HUES64 (cell line): ENCODE measurements at regions not wholly inside any gene's neighbourhood (a gene's known extent, or its start where the extent isn't known, plus 50 kb on each side); places are given as distances from the start of the nearest gene placed in this dataset.

Experiments
- H3K27ac ChIP-seq: 2 replicates; pipeline ENCODE4 v1.7.0; 2013; ENCODE audit warnings: low read depth, low read length, inconsistent platforms
- H3K27me3 ChIP-seq: 2 replicates; pipeline ENCODE4 v1.6.1; 2013; ENCODE audit warnings: mild to moderate bottlenecking, low read length; ENCODE audit not compliant: insufficient read depth
- H3K36me3 ChIP-seq: 2 replicates; pipeline ENCODE4 v1.6.1; 2013; ENCODE audit warnings: mild to moderate bottlenecking, low read length; ENCODE audit not compliant: insufficient read depth
- H3K4me1 ChIP-seq: 2 replicates; pipeline ENCODE4 v1.6.1; 2013; ENCODE audit warnings: mild to moderate bottlenecking, low read length, moderate library complexity; ENCODE audit not compliant: insufficient read depth
- H3K4me3 ChIP-seq: 2 replicates; pipeline ENCODE4 v1.5.1; 2013; ENCODE audit warnings: mild to moderate bottlenecking, low read length, moderate library complexity
- H3K9ac ChIP-seq: 2 replicates; pipeline ENCODE4 v1.6.1; 2013; ENCODE audit warnings: mild to moderate bottlenecking, low read depth, low read length
- H3K9me3 ChIP-seq: 2 replicates; pipeline ENCODE4 v1.6.1; 2013; ENCODE audit warnings: low read depth, low read length; ENCODE audit not compliant: insufficient read depth
- WGBS: fragments of 150-250, 120-280 bp; methylation state at CpG from one replicate; pipeline ENCODE4 v1.1.7; 2013; ENCODE audit warnings: missing lambda C conversion rate; 5-methylcytosine and 5-hydroxymethylcytosine counted together

DNA sequence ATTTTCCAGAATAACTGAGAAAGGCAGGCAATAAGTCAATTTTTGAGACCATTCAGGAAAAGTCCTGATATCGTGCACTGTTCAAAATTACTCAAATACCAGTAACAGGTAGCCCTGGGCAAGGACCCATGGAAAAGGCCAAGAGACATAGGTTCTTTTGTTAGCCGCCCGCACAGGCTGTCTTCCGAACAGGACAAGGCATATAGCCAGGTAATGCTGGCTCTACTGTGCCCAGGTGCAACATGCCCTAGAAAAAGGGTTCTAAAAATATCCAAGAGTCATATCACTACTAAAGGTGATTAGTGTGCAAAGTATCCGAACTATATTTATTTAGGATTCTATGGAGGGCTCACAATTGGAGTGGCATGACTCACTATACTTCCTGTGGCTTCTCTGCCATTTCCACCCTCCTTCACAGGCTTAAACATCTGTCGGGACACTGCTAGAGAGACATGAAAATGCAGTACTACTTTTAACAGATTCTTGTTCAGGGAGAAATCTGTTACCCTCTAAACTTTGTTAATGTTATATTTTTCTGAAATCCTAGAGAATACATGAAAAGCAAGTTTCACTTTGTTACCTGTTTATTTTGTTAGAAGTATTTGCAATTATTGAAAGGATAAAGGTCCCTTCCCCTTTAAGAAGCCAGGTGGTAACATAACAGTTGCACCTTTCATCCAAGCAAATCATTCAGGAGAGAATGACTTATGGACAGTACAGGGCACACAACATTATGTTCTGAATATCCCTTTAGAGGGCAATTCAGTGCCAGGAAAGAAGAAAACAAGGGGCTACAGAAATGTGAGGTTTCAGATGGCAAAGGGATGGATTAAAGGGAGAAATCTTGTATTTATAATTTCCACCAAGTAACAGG lies 293.3 kb upstream of the THBS1 start:
- H3K27ac ChIP-seq, result no peak overlapping the region
- H3K4me3 ChIP-seq, result no peak overlapping the region
- H3K4me1 ChIP-seq, result no peaks in the 10 kb centered on the region
- H3K36me3 ChIP-seq, result no peaks in the 10 kb centered on the region
- H3K9ac ChIP-seq, result no peak overlapping the region
- 93% methylated on average over 5 of the region's 6 CpGs for WGBS
- no peaks in the 10 kb centered on the region for H3K27me3 ChIP-seq
- H3K9me3 ChIP-seq, result no peaks in the 10 kb centered on the region; the same call in 1 of the 2 replicates

DNA sequence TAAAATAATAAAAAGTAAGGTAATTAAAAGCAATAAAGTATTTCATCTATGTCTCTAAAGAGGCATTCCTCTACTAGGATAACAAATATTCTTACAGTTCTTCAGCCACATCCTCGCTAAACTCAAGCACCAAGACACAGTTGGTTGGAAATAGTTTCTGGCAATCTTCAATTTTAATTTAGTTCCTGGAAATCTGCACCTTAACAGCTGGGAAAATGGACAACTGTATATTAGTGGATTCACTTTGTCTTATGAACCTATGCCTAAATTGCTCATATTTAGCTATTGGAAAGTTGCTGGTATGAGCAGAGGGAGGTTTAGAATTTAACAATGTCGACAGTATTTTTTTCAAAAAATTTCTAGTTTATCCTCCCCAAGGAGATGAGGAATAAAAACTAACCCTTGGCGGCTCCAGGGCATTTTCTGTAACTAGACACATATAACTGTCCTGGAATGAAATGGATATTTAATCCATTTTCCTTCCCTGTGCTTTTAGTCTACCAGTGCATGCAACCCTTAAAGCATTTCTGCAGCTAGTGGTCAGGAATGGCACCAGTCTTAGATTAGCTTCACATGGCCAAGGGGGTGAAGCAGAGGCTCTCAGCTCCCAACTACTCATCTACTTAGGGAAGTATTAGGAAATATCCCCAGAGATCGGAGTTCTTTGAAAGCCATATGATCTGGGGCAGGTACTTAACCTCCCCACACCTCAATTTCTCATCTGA lies 290.0 kb upstream of the THBS1 start:
- Histone ChIP-seq H3K27me3 (no peaks in the 10 kb centered on the region), H3K9ac (no peak overlapping the region), H3K27ac (no peak overlapping the region), H3K4me3 (no peak overlapping the region), H3K36me3 (no peaks in the 10 kb centered on the region), H3K4me1 (no peaks in the 10 kb centered on the region), H3K9me3 (no peaks in the 10 kb centered on the region; the same call in 1 of the 2 replicates)
- WGBS, result 88% methylated on average over 3 of the region's 4 CpGs

- no peaks in the 10 kb centered on the region; the same call in 1 of the 2 replicates for H3K9me3 ChIP-seq
- no peak overlapping the region for H3K9ac ChIP-seq
- no peaks in the 10 kb centered on the region for H3K27me3 ChIP-seq
- no peak overlapping the region for H3K27ac ChIP-seq
- no peaks in the 10 kb centered on the region for H3K36me3 ChIP-seq
- H3K4me3 ChIP-seq, result no peak overlapping the region
- WGBS, result 98% methylated on average over 3 of the region's 3 CpGs
- no peaks in the 10 kb centered on the region for H3K4me1 ChIP-seq
Measured at GRCh38 chr15:39291690-39292089, 289.2 kb upstream of the THBS1 start.

GRCh38 chr15:39296955-39297354 lies 283.9 kb upstream of the THBS1 start:
- Histone ChIP-seq H3K27me3 (no peaks in the 10 kb centered on the region), H3K9ac (no peak overlapping the region), H3K36me3 (no peaks in the 10 kb centered on the region), H3K9me3 (no peaks in the 10 kb centered on the region; the same call in 1 of the 2 replicates), H3K27ac (no peak overlapping the region), H3K4me3 (no peak overlapping the region), H3K4me1 (peaks cover 8% of the 10 kb centered on the region; the same call in 1 of the 2 replicates)
- 75% methylated on average over 1 of the region's 1 CpG for WGBS

- Histone ChIP-seq H3K27me3 (no peaks in the 10 kb centered on the region), H3K36me3 (no peaks in the 10 kb centered on the region), H3K4me1 (peaks cover 8% of the 10 kb centered on the region; the same call in 1 of the 2 replicates), H3K4me3 (no peak overlapping the region), H3K9ac (no peak overlapping the region), H3K9me3 (no peaks in the 10 kb centered on the region), H3K27ac (no peak overlapping the region)
- WGBS, result 95% methylated on average over 4 of the region's 4 CpGs
Measured at GRCh38 chr15:39298271-39298962, 282.5 kb upstream of the THBS1 start.

DNA sequence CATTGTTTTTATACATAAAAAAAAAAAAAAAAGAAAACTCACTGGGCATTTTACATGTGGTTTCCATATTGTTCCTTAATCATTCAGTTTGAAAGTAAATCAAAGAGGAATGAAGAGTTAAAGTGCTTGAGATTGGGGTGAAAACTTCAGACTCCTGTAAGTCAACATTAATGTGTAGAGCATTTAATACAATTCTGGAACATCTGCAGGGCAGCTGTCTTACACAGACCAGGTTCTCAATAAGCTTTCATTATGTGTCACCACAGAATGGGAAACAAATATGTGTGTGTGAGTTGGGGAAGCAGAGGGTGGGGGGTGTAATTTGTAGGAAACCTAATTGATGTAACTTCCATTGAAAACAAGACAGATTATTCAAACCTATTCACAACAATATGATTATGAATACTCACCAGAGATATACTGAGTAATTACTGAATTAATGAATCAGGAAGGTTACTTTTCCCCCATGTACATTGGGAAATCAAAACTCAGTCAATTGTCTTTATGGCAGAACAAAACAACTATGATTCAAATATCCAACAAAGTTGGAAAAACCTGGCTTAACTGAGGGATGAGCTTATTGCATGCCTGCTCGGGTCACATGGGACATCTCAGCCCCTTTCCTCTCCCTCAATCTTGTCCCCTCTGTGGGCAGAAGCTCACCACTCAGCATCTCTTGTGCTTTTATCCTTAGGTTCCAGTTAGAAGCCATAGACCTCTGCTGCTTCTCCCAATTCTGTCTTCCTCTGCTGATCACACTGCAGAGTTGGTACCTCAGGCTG lies 281.2 kb upstream of the THBS1 start:
- WGBS, result 96% methylated on average over 1 of the region's 1 CpG
- H3K27ac ChIP-seq, result no peak overlapping the region

GRCh38 chr15:39300451-39301153 lies 280.3 kb upstream of the THBS1 start:
- no peaks in the 10 kb centered on the region for H3K9me3 ChIP-seq
- H3K27me3 ChIP-seq, result no peaks in the 10 kb centered on the region
- H3K4me3 ChIP-seq, result no peak overlapping the region
- 78% methylated on average over 2 of the region's 3 CpGs for WGBS
- H3K4me1 ChIP-seq, result peaks cover 8% of the 10 kb centered on the region; the same call in 1 of the 2 replicates
- H3K36me3 ChIP-seq, result no peaks in the 10 kb centered on the region
- no peak overlapping the region for H3K9ac ChIP-seq
- no peak overlapping the region; the same call in 1 of the 2 replicates for H3K27ac ChIP-seq

More for the DNA sequence above, 281.2 kb upstream of the THBS1 start:
- Histone ChIP-seq H3K36me3 (no peaks in the 10 kb centered on the region), H3K9me3 (no peaks in the 10 kb centered on the region), H3K27me3 (no peaks in the 10 kb centered on the region), H3K4me3 (no peak overlapping the region), H3K4me1 (peaks cover 8% of the 10 kb centered on the region; the same call in 1 of the 2 replicates), H3K9ac (no peak overlapping the region)

DNA sequence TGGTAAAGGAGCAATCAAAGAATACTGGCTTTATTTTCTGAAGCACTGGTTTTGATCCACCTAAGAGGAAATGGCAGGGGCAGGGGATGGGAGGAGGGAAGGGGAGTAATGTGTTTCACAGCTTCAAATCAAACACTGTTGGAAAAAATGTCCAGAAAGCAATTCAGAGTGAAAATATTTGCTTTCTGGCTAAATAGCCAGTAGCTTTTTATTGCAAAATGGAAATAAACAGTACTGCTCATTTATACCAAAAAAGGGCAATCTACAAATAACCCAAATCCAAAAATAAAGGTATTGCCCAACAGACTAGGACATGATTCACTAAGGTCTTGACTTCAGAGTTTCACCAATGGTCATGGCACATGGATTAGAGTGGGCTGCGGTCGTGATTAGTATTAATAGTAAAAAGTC lies 279.3 kb upstream of the THBS1 start:
- Histone ChIP-seq H3K9ac (no peak overlapping the region), H3K9me3 (no peaks in the 10 kb centered on the region), H3K27me3 (no peaks in the 10 kb centered on the region), H3K4me1 (peaks cover 8% of the 10 kb centered on the region; the same call in 1 of the 2 replicates), H3K36me3 (no peaks in the 10 kb centered on the region), H3K4me3 (no peak overlapping the region), H3K27ac (no peak overlapping the region; the same call in 1 of the 2 replicates)
- WGBS, result 83% methylated on average over 1 of the region's 2 CpGs

GRCh38 chr15:39302936-39303335 lies 277.9 kb upstream of the THBS1 start:
- 76% methylated on average over 2 of the region's 2 CpGs for WGBS
- Histone ChIP-seq H3K27ac (no peak overlapping the region), H3K4me1 (peaks cover 8% of the 10 kb centered on the region; the same call in 1 of the 2 replicates)

More at GRCh38 chr15:39302936-39303335, 277.9 kb upstream of the THBS1 start:
- Histone ChIP-seq H3K36me3 (no peaks in the 10 kb centered on the region), H3K27me3 (no peaks in the 10 kb centered on the region), H3K9me3 (peaks cover 6% of the 10 kb centered on the region; the same call in 1 of the 2 replicates), H3K4me3 (no peak overlapping the region), H3K9ac (no peak overlapping the region)
